GM21529 (cell line): ENCODE measurements at regions not wholly inside any gene's neighbourhood (a gene's known extent, or its start where the extent isn't known, plus 50 kb on each side); places are given as distances from the start of the nearest gene placed in this dataset.
A peak's percentile ranks its signal among the peaks of the same experiment; 100 is the strongest.

Experiments used
- ATAC-seq: cut with Tn5 transposase; IDR thresholded peaks from one replicate; pipeline ENCODE4 v1.9.1; 2021; ENCODE audit not compliant: unreplicated experiment

GRCh38 chr7:81533931-81534330 lies 235.9 kb downstream of the HGF start:
- no peak for ATAC-seq

DNA sequence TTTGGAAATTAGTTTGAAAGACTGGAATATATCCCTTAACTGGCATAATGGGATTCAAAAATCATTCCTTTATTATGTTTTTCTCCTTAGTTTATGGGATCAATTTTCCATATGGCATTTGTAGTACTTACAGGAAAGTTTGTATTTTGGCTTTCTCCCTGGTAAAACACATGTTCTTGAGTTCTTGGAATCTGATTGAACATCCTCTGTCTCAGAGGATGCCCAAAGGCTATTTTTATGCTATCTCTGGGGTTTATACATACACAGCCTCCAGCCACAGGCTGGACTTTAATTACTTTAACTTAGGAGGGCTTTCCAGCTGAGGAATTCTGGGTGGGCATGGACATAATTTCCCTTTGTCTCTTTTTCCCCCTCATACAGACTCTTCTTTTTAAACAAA lies 236.4 kb downstream of the HGF start:
- no peak for ATAC-seq

- no peak for ATAC-seq
Measured at GRCh38 chr7:81529785-81530184, 240.1 kb downstream of the HGF start.

DNA sequence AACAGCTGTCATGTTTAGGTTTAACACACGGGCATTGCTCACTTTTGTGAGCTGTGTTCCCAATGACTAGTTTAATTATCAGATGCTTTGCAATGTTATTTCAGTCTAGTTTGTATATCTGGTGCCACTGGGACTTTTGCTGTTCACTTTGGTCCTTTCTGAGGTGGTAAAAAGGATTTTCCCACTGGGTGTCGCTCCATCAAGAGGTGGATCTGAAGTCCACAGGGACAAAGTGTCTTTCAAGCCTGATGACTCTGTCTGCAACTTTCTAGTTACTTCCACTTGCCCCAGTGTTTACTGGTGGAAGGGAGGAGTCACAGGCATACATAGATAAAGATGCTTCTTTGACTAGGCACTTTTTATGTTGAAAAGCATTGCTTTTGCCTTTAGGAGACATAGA lies 242.2 kb downstream of the HGF start:
- ATAC-seq: no peak

DNA sequence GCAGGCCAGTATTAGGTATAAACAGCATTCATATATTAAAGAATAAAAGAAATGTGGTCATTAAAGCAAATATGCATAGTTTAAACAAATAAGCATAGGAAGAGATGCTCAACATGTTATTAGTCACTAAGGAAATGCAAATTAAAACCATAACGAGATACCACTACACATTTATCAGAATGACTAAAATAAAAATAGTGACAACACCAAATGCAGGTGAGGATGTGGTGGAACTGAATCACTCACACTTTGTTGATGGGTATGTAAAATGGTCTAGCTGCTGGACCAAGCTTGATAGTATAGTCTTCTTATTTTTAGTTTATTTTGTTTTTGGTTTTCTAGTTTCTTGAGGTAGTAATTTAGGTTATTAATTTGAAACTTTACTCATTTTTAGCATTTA lies 242.9 kb downstream of the HGF start:
- no peak for ATAC-seq

GRCh38 chr7:81525841-81526240 lies 244.0 kb downstream of the HGF start:
- ATAC-seq: no peak

GRCh38 chr7:81519886-81520285 lies 250.0 kb downstream of the HGF start:
- no peak for ATAC-seq

- ATAC-seq: no peak
Measured at GRCh38 chr7:81516898-81517297, 252.9 kb downstream of the HGF start.

DNA sequence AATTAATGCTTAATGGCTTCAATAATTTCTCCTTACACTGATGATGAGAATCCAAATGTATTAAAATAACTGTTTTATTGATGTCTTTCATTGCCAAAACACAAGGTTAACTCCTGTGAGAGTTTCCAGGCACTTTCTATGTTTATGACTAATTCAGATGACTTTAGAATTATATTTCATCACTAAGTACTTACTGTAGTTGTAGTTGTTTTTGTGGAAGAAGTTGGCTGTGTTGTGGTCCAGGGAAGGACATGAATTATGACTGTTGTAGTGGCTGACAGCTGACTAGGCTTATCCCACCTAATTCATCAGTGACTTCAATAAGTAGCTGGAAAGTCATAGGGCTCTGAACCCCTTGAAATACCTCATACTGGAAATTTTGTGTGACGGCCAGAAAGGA lies 254.8 kb downstream of the HGF start:
- ATAC-seq: no peak

GRCh38 chr7:81514546-81514945 lies 255.3 kb downstream of the HGF start:
- ATAC-seq: no peak

DNA sequence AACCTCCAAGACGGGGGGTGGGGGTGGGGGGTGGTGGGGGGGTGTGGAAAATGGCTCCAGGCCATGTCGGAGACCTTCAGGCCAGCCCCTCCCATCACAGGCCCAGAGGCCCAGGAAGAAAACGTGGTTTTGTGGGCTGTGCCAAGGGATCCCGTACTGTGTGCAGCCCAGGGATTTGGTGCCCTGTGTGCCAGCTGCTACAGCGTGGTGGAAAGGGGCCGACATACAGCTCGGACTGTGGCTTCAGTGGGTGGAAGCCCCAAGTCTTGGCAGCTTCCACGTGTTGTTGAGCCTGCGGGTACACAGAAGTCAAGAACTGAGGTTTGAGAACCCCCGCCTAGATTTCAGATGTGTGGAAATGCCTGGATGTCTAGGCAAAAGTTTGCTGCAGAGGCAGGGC lies 259.7 kb downstream of the HGF start:
- ATAC-seq: no peak

GRCh38 chr7:81507221-81507620 lies 262.6 kb downstream of the HGF start:
- no peak for ATAC-seq

DNA sequence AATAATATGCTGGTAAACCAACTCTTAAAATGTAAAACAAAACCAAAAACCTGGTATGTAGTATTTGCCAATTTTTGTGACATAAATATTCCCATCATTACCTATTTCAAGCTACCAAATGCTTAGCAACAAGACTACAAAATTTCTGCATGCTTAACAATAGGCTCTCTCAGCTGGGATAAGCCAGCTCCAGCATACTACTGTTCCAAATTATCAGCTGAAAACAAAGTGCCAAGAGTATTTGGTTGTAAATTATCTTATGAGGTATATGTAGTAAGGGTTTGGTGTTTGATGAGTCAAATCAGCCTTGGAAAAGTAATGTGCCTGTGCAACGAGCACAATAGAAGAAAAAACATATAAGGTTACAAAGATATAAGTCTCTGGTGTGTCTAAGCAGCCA lies 263.2 kb downstream of the HGF start:
- ATAC-seq: no peak

- ATAC-seq: no peak
Measured at GRCh38 chr7:81503771-81504170, 266.1 kb downstream of the HGF start.

DNA sequence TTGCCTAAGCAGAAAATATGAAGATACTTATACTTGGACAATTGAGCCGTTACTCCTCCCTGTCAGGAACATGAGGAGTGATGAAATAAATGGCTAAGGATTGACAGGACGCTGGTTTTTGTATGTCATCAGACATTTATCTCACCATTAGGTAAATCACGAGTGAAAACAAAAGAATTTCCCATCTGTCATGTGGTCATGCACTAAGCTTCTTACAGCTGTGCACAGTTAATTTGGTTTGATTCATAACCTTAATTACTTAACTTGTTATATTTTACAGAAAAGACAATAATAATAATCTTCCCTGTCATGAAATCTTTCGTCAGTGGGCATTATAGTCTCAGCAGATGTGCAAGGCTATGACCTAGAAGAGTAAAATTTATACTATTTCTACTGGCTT lies 266.5 kb downstream of the HGF start:
- ATAC-seq: no peak

- no peak for ATAC-seq
Measured at GRCh38 chr7:81501220-81501619, 268.6 kb downstream of the HGF start.

DNA sequence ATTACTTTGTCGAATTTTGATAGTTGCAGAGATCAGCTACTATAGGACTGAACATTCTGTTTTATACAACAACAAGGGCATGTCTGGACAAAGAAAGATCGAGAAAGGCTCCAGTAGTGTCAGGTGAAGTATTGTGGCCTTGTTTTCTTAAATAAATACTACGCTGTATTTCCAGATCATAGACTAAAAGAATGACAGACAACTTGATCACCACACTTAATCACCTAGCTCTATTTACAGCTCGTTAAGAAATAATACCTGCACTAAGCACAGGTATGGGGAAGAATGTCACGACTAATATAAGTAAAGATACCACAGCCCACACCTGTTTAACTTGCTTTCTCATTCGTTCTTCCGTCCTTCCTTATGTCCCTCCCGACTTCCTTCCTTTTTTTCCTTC lies 269.2 kb downstream of the HGF start:
- no peak for ATAC-seq

- peak; percentile 74 for ATAC-seq
Measured at GRCh38 chr7:81499262-81500116, 270.4 kb downstream of the HGF start.

DNA sequence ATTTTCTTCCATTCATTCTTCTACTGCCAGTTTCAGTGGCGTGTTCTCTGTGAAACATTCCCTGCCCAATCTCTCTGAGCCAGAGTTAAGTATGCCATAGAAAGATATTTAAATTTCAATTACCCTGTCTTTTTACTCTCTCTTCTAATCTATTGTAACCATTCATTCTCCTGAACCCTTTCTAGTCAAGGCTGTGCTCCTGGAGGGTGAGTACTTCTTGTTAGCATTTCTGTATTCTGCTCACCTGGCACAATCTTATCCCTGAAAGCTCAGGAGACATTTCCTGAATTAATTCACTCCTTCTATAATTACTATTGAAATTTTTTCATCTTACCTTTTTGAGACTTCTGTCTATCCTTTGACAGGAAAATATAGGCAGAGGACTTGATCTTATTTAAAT lies 271.7 kb downstream of the HGF start:
- ATAC-seq: no peak

DNA sequence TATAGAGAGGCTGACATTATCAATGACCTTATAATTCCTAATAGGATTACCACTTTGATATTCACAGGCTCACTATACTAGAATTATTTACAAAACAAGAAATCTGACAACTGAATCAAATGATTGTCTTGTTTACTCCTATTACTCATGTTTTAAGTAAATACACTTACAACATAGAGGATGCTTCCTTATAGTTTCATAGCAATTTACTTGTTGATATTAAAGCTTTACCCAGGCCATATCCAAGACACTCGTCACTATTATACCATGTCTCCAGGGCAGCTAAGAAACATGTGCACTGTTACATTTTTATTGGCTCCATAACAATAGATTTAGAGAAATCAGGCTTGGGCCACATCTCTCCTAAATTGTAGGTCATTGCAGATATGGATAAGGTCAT lies 276.9 kb downstream of the HGF start:
- no peak for ATAC-seq

GRCh38 chr7:81492240-81492639 lies 277.6 kb downstream of the HGF start:
- no peak for ATAC-seq

DNA sequence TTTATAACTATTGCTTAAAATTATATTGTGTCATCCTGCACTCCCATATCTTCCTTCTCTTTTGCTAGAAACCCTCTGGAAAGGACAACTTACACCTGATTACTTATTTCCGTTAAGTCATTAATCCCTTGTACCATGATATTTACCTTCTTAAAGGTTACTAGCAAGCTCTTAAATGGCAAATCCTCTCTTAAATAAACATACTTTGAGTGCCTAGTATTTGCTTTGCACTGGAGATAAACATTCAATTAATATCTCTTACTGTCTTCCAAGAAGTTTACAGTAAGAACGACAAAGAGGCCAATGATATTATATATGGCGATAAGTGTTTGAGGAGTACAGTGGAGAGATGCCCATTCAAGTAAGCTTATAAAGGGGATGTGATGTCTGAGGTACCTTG lies 278.3 kb downstream of the HGF start:
- no peak for ATAC-seq

- ATAC-seq: no peak
Measured at GRCh38 chr7:81488210-81488609, 281.6 kb downstream of the HGF start.
